ENCODE measurements at regions not wholly inside any gene's neighbourhood (a gene's known extent, or its start where the extent isn't known, plus 50 kb on each side); places are given as distances from the start of the nearest gene placed in this dataset.

- no peak overlapping the region for H3K14ac ChIP-seq (ENCODE audit: low read length)
- no peak overlapping the region for H4K12ac ChIP-seq (ENCODE audit: low read depth, low read length)
- WGBS (ENCODE audit: extremely low coverage, insufficient coverage, insufficient read length): no CpG with 5 or more reads among the region's 3 CpGs
- H3K18ac ChIP-seq (ENCODE audit: low read length): no peak overlapping the region
- H3K4me3 ChIP-seq (ENCODE audit: low read depth, low read length): no peak overlapping the region
- no peak overlapping the region for H2BK5ac ChIP-seq (ENCODE audit: low read depth, low read length, poor library complexity)
- no peak overlapping the region for H4K8ac ChIP-seq (ENCODE audit: low read depth, low read length)
- no peak overlapping the region for H2BK120ac ChIP-seq (ENCODE audit: insufficient read depth, low read length, poor library complexity)
- no peak overlapping the region for H4K91ac ChIP-seq (ENCODE audit: low read depth, low read length)
- no peaks in the 10 kb centered on the region for H3K27me3 ChIP-seq (ENCODE audit: insufficient read depth, low read length)
- H3K4me2 ChIP-seq (ENCODE audit: low read length): no peak overlapping the region
- no peaks in the 10 kb centered on the region for H3K36me3 ChIP-seq (ENCODE audit: control insufficient read depth in 1 of 2, insufficient read depth in 2 of 2, low read length in 2 of 2)
- no peaks in the 10 kb centered on the region for H3K79me2 ChIP-seq (ENCODE audit: control insufficient read depth, insufficient read depth, low read length, poor library complexity)
- H3K79me1 ChIP-seq (ENCODE audit: low read length): no peaks in the 10 kb centered on the region
- no peak overlapping the region for H2BK12ac ChIP-seq (ENCODE audit: low read length)
- H3K23ac ChIP-seq (ENCODE audit: low read length): no peak overlapping the region
- H3K9me3 ChIP-seq (ENCODE audit: insufficient read depth, low read depth, low read length): no peaks in the 10 kb centered on the region
- no peaks in the 10 kb centered on the region for H3K4me1 ChIP-seq (ENCODE audit: control insufficient read depth in 1 of 2, insufficient read depth in 2 of 2, low read length in 2 of 2)
- H3K4ac ChIP-seq (ENCODE audit: low read depth, low read length): no peak overlapping the region
- DNase-seq: no peak
- no peak overlapping the region for H2AK5ac ChIP-seq (ENCODE audit: low read length)
- H2AFZ ChIP-seq (ENCODE audit: insufficient read depth, low read length, poor library complexity): no peak overlapping the region
- H3K9ac ChIP-seq (ENCODE audit: low read length): no peak overlapping the region
- no peak overlapping the region for H3K27ac ChIP-seq (ENCODE audit: low read depth, low read length)
These were observed 309.7 kb upstream of the ST6GAL2 start for GRCh38 chr2:107195631-107196030.

GRCh38 chr2:107197594-107198294 is 311.8 kb upstream of the ST6GAL2 start:
- Histone ChIP-seq H4K91ac (ENCODE audit: low read depth, low read length) (no peak overlapping the region), H2BK120ac (ENCODE audit: insufficient read depth, low read length, poor library complexity) (no peak overlapping the region), H3K79me2 (ENCODE audit: control insufficient read depth, insufficient read depth, low read length, poor library complexity) (no peaks in the 10 kb centered on the region), H3K4me3 (ENCODE audit: low read depth, low read length) (no peak overlapping the region), H4K12ac (ENCODE audit: low read depth, low read length) (no peak overlapping the region), H2BK12ac (ENCODE audit: low read length) (no peak overlapping the region), H2BK5ac (ENCODE audit: low read depth, low read length, poor library complexity) (no peak overlapping the region), H3K4me1 (ENCODE audit: control insufficient read depth in 1 of 2, insufficient read depth in 2 of 2, low read length in 2 of 2) (no peaks in the 10 kb centered on the region), H3K23ac (ENCODE audit: low read length) (no peak overlapping the region), H3K9me3 (ENCODE audit: insufficient read depth, low read depth, low read length) (no peaks in the 10 kb centered on the region), H3K27me3 (ENCODE audit: insufficient read depth, low read length) (no peaks in the 10 kb centered on the region), H3K36me3 (ENCODE audit: control insufficient read depth in 1 of 2, insufficient read depth in 2 of 2, low read length in 2 of 2) (no peaks in the 10 kb centered on the region), H3K4ac (ENCODE audit: low read depth, low read length) (no peak overlapping the region), H3K14ac (ENCODE audit: low read length) (no peak overlapping the region), H3K27ac (ENCODE audit: low read depth, low read length) (no peak overlapping the region), H2AFZ (ENCODE audit: insufficient read depth, low read length, poor library complexity) (no peak overlapping the region), H4K8ac (ENCODE audit: low read depth, low read length) (no peak overlapping the region), H3K79me1 (ENCODE audit: low read length) (no peaks in the 10 kb centered on the region), H2AK5ac (ENCODE audit: low read length) (no peak overlapping the region), H3K18ac (ENCODE audit: low read length) (no peak overlapping the region), H3K9ac (ENCODE audit: low read length) (no peak overlapping the region), H3K4me2 (ENCODE audit: low read length) (no peak overlapping the region)
- DNase-seq: no peak
- WGBS (ENCODE audit: extremely low coverage, insufficient coverage, insufficient read length): no CpG with 5 or more reads among the region's 5 CpGs

DNA sequence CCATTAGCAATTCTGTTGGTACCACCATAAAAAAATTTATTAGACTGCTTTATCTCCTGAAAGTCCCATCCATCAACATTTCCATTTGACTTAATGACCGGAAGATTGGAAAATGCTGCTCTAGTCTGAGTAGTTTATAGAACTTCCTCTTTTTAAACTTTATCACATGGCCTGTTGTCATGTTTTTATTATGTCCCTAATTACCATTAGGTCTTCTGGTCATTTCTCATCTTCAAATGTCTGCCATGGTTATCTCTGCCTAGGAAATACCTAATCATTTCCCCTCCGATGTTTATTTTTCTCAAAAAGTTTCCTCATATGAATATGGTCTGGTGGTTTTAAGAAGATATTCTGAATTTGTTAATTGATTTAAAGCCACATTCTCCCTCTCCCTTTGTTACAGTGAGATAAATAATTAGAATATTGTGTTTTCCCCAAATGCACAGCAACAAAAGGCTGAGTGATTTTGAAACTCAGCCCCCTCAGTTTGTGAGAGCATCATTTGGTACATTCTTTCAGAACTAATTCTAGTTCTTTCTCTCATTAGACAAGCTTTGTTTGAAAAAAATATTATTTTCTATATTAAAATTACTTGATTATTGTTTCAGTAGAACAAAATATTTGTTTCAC is 317.1 kb upstream of the ST6GAL2 start:
- no peaks in the 10 kb centered on the region for H3K36me3 ChIP-seq (ENCODE audit: control insufficient read depth in 1 of 2, insufficient read depth in 2 of 2, low read length in 2 of 2)
- no peak overlapping the region for H2AFZ ChIP-seq (ENCODE audit: insufficient read depth, low read length, poor library complexity)
- H3K4me3 ChIP-seq (ENCODE audit: low read depth, low read length): no peak overlapping the region
- H3K4me1 ChIP-seq (ENCODE audit: control insufficient read depth in 1 of 2, insufficient read depth in 2 of 2, low read length in 2 of 2): no peaks in the 10 kb centered on the region
- no peak overlapping the region for H3K18ac ChIP-seq (ENCODE audit: low read length)
- no peak overlapping the region for H2BK5ac ChIP-seq (ENCODE audit: low read depth, low read length, poor library complexity)
- no peak overlapping the region for H3K23ac ChIP-seq (ENCODE audit: low read length)
- no peak overlapping the region for H3K27ac ChIP-seq (ENCODE audit: low read depth, low read length)
- no peak overlapping the region for H2AK5ac ChIP-seq (ENCODE audit: low read length)
- no peaks in the 10 kb centered on the region for H3K79me1 ChIP-seq (ENCODE audit: low read length)
- no peaks in the 10 kb centered on the region for H3K27me3 ChIP-seq (ENCODE audit: insufficient read depth, low read length)
- H3K14ac ChIP-seq (ENCODE audit: low read length): no peak overlapping the region
- no peak overlapping the region for H4K12ac ChIP-seq (ENCODE audit: low read depth, low read length)
- H3K9me3 ChIP-seq (ENCODE audit: insufficient read depth, low read depth, low read length): no peaks in the 10 kb centered on the region
- no peak overlapping the region for H4K91ac ChIP-seq (ENCODE audit: low read depth, low read length)
- H2BK12ac ChIP-seq (ENCODE audit: low read length): no peak overlapping the region
- WGBS (ENCODE audit: extremely low coverage, insufficient coverage, insufficient read length): no CpG with 5 or more reads among the region's 2 CpGs
- H4K8ac ChIP-seq (ENCODE audit: low read depth, low read length): no peak overlapping the region
- DNase-seq: no peak
- no peak overlapping the region for H3K4ac ChIP-seq (ENCODE audit: low read depth, low read length)
- no peaks in the 10 kb centered on the region for H3K79me2 ChIP-seq (ENCODE audit: control insufficient read depth, insufficient read depth, low read length, poor library complexity)
- H3K4me2 ChIP-seq (ENCODE audit: low read length): no peak overlapping the region
- no peak overlapping the region for H2BK120ac ChIP-seq (ENCODE audit: insufficient read depth, low read length, poor library complexity)
- H3K9ac ChIP-seq (ENCODE audit: low read length): no peak overlapping the region

- Histone ChIP-seq H3K23ac (ENCODE audit: low read length) (no peak overlapping the region), H2AK5ac (ENCODE audit: low read length) (no peak overlapping the region), H3K4me1 (ENCODE audit: control insufficient read depth in 1 of 2, insufficient read depth in 2 of 2, low read length in 2 of 2) (no peaks in the 10 kb centered on the region), H3K14ac (ENCODE audit: low read length) (no peak overlapping the region), H2BK120ac (ENCODE audit: insufficient read depth, low read length, poor library complexity) (no peak overlapping the region), H4K8ac (ENCODE audit: low read depth, low read length) (no peak overlapping the region), H3K4me3 (ENCODE audit: low read depth, low read length) (no peak overlapping the region), H3K79me2 (ENCODE audit: control insufficient read depth, insufficient read depth, low read length, poor library complexity) (no peaks in the 10 kb centered on the region), H3K9me3 (ENCODE audit: insufficient read depth, low read depth, low read length) (no peaks in the 10 kb centered on the region), H3K9ac (ENCODE audit: low read length) (no peak overlapping the region), H2AFZ (ENCODE audit: insufficient read depth, low read length, poor library complexity) (no peak overlapping the region), H4K91ac (ENCODE audit: low read depth, low read length) (no peak overlapping the region), H3K79me1 (ENCODE audit: low read length) (no peaks in the 10 kb centered on the region), H2BK5ac (ENCODE audit: low read depth, low read length, poor library complexity) (no peak overlapping the region), H3K4ac (ENCODE audit: low read depth, low read length) (no peak overlapping the region), H3K27ac (ENCODE audit: low read depth, low read length) (no peak overlapping the region), H4K12ac (ENCODE audit: low read depth, low read length) (no peak overlapping the region), H3K18ac (ENCODE audit: low read length) (no peak overlapping the region), H2BK12ac (ENCODE audit: low read length) (no peak overlapping the region), H3K36me3 (ENCODE audit: control insufficient read depth in 1 of 2, insufficient read depth in 2 of 2, low read length in 2 of 2) (no peaks in the 10 kb centered on the region), H3K27me3 (ENCODE audit: insufficient read depth, low read length) (no peaks in the 10 kb centered on the region), H3K4me2 (ENCODE audit: low read length) (no peak overlapping the region)
- DNase-seq: no peak
- no CpG with 5 or more reads among the region's 9 CpGs for WGBS (ENCODE audit: extremely low coverage, insufficient coverage, insufficient read length)
These were observed 329.7 kb upstream of the ST6GAL2 start for GRCh38 chr2:107215401-107216350.

Measured in trophoblast cell (in vitro differentiated cells and primary cell).